Left cardiac atrium (tissue), 4 donors: ENCODE measurements at regions not wholly inside any gene's neighbourhood (a gene's known extent, or its start where the extent isn't known, plus 50 kb on each side); places are given as distances from the start of the nearest gene placed in this dataset.
"Not testable (repeated sequence)": the region's sequence is repeated elsewhere in the genome, so short reads cannot be mapped to it uniquely, and the experiment has no call there.

Experiments used
- ATAC-seq, 2 donors: fragments of 200-7000 bp; cut with Tn5 transposase; one replicate each; pipeline ENCODE4 v1.9.1; 2020; ENCODE audit warnings: mild to moderate bottlenecking in 2 of 2, moderate library complexity in 2 of 2
- DNase-seq: peaks from one replicate; pipeline ENCODE4 v3.0.0-alpha.2; 2020
- intact Hi-C, 2 donors: fragments of 100-400 bp; cut with DNase I; formaldehyde crosslinking; loops; one replicate each; pipeline versions ENCODE4 v1.14.1 to v1.15.1; 2022 to 2023
- donor health status: DM: no; HTN: yes; CAD: no.
- donor health status: DM: no; HTN: yes; CAD: no; lungs with severe emphysema.
- donor health status: DM: yes; HTN: yes; CAD: no.
- donor health status: Dilated cardiomyopathy.

GRCh38 chr10:71086439-71087080 lies 125.8 kb upstream of the UNC5B start:
- DNase-seq (no peak), ATAC-seq (no peak)
- intact Hi-C loops = no loop called here

GRCh38 chr10:71087622-71088021 lies 124.7 kb upstream of the UNC5B start:
- ATAC-seq = no peak
- no peak for DNase-seq
- intact Hi-C loops = no loop called here

- intact Hi-C loops = no loop called here
- DNase-seq (no peak), ATAC-seq (no peak)
Measured at GRCh38 chr10:71088054-71088453, 124.3 kb upstream of the UNC5B start.

- intact Hi-C loops, ATAC-seq, DNase-seq: not testable (repeated sequence)
Measured at GRCh38 chr10:71088578-71088977, 123.8 kb upstream of the UNC5B start.

GRCh38 chr10:71089162-71089561 lies 123.2 kb upstream of the UNC5B start:
- DNase-seq (no peak), ATAC-seq (no peak)
- intact Hi-C loops = no loop called here

- ATAC-seq (no peak), DNase-seq (no peak)
- intact Hi-C loops = no loop called here
Measured at GRCh38 chr10:71090330-71090729, 122.0 kb upstream of the UNC5B start.

GRCh38 chr10:71090801-71091200 lies 121.6 kb upstream of the UNC5B start:
- intact Hi-C loops = no loop called here
- DNase-seq (no peak), ATAC-seq (no peak)

GRCh38 chr10:71092812-71093401 lies 119.5 kb upstream of the UNC5B start:
- intact Hi-C loops = no loop called here
- DNase-seq (no peak), ATAC-seq (peak in 1 of 2 donors; percentile 72)

- intact Hi-C loops = no loop called here
- ATAC-seq (no peak), DNase-seq (no peak)
Measured at GRCh38 chr10:71093531-71093930, 118.8 kb upstream of the UNC5B start.

- no peak for DNase-seq
- intact Hi-C loops = no loop called here
- no peak for ATAC-seq
Measured at GRCh38 chr10:71094712-71095390, 117.5 kb upstream of the UNC5B start.

GRCh38 chr10:71099731-71100361 lies 112.5 kb upstream of the UNC5B start:
- no peak for ATAC-seq
- intact Hi-C loops = no loop called here
- DNase-seq = no peak

- intact Hi-C loops = no loop called here
- no peak for ATAC-seq
- no peak for DNase-seq
Measured at GRCh38 chr10:71103961-71104360, 108.4 kb upstream of the UNC5B start.

GRCh38 chr10:71106151-71106550 lies 106.2 kb upstream of the UNC5B start:
- intact Hi-C loops, ATAC-seq, DNase-seq: not testable (repeated sequence)

- DNase-seq, ATAC-seq, intact Hi-C loops: not testable (repeated sequence)
Measured at GRCh38 chr10:71107117-71107516, 105.3 kb upstream of the UNC5B start.

GRCh38 chr10:71108042-71108441 lies 104.3 kb upstream of the UNC5B start:
- intact Hi-C loops, DNase-seq, ATAC-seq: not testable (repeated sequence)

- no peak for ATAC-seq
- no peak for DNase-seq
- intact Hi-C loops = no loop called here
Measured at GRCh38 chr10:71112138-71112785, 100.1 kb upstream of the UNC5B start.

- no peak for DNase-seq
- no peak for ATAC-seq
- intact Hi-C loops = no loop called here
Measured at GRCh38 chr10:71116426-71116825, 95.9 kb upstream of the UNC5B start.

- DNase-seq, intact Hi-C loops, ATAC-seq: not testable (repeated sequence)
Measured at GRCh38 chr10:71117589-71117988, 94.8 kb upstream of the UNC5B start.

- ATAC-seq (no peak), DNase-seq (no peak)
- intact Hi-C loops = no loop called here
Measured at GRCh38 chr10:71123023-71123422, 89.3 kb upstream of the UNC5B start.
